ENCODE measurements at regions not wholly inside any gene's neighbourhood (a gene's known extent, or its start where the extent isn't known, plus 50 kb on each side); places are given as distances from the start of the nearest gene placed in this dataset.

GRCh38 chr20:11651138-11651537 is 266.6 kb upstream of the BTBD3 start:
- no peak for DNase-seq (ENCODE audit: insufficient read length, low spot score)
- no peak for FAIRE-seq
- TF ChIP-seq POU2F2 (IDR thresholded peaks at IDR 0.05; ENCODE audit: low read depth, low read length) (no peak), PAX5 (IDR thresholded peaks at IDR 0.05; ENCODE audit: insufficient read depth, low read length, severe bottlenecking) (no peak), POLR2AphosphoS5 (IDR thresholded peaks at IDR 0.05; ENCODE audit: low read depth, low read length) (no peak), TAF1 (IDR thresholded peaks at IDR 0.05; ENCODE audit: low read depth, low read length) (no peak), POLR2A (IDR thresholded peaks at IDR 0.05; ENCODE audit: low read depth, low read length) (no peak), SPI1 (IDR thresholded peaks at IDR 0.05; ENCODE audit: low read depth, low read length) (no peak)

- FAIRE-seq (no peak), DNase-seq (ENCODE audit: insufficient read length, low spot score) (no peak)
- TF ChIP-seq PAX5 (IDR thresholded peaks at IDR 0.05; ENCODE audit: insufficient read depth, low read length, severe bottlenecking) (no peak), POU2F2 (IDR thresholded peaks at IDR 0.05; ENCODE audit: low read depth, low read length) (no peak), POLR2AphosphoS5 (IDR thresholded peaks at IDR 0.05; ENCODE audit: low read depth, low read length) (no peak), POLR2A (IDR thresholded peaks at IDR 0.05; ENCODE audit: low read depth, low read length) (no peak), TAF1 (IDR thresholded peaks at IDR 0.05; ENCODE audit: low read depth, low read length) (no peak), SPI1 (IDR thresholded peaks at IDR 0.05; ENCODE audit: low read depth, low read length) (no peak)
Observed at GRCh38 chr20:11651647-11652046, 266.0 kb upstream of the BTBD3 start.

GRCh38 chr20:11652128-11652527 is 265.6 kb upstream of the BTBD3 start:
- DNase-seq (ENCODE audit: insufficient read length, low spot score) = no peak
- no peak for FAIRE-seq
- no peak for TF ChIP-seq SPI1 (IDR thresholded peaks at IDR 0.05; ENCODE audit: low read depth, low read length)
- no peak for TF ChIP-seq POLR2A (IDR thresholded peaks at IDR 0.05; ENCODE audit: low read depth, low read length)
- TF ChIP-seq POLR2AphosphoS5 (IDR thresholded peaks at IDR 0.05; ENCODE audit: low read depth, low read length) = no peak
- TF ChIP-seq POU2F2 (IDR thresholded peaks at IDR 0.05; ENCODE audit: low read depth, low read length) = no peak
- TF ChIP-seq PAX5 (IDR thresholded peaks at IDR 0.05; ENCODE audit: insufficient read depth, low read length, severe bottlenecking) = no peak
- no peak for TF ChIP-seq TAF1 (IDR thresholded peaks at IDR 0.05; ENCODE audit: low read depth, low read length)

GRCh38 chr20:11654766-11655165 is 262.9 kb upstream of the BTBD3 start:
- FAIRE-seq = no peak
- no peak for TF ChIP-seq PAX5 (IDR thresholded peaks at IDR 0.05; ENCODE audit: insufficient read depth, low read length, severe bottlenecking)
- DNase-seq (ENCODE audit: insufficient read length, low spot score) = no peak

- no peak for FAIRE-seq
- TF ChIP-seq POLR2A (IDR thresholded peaks at IDR 0.05; ENCODE audit: low read depth, low read length) (no peak), PAX5 (IDR thresholded peaks at IDR 0.05; ENCODE audit: insufficient read depth, low read length, severe bottlenecking) (no peak), POU2F2 (IDR thresholded peaks at IDR 0.05; ENCODE audit: low read depth, low read length) (no peak)
- no peak for DNase-seq (ENCODE audit: insufficient read length, low spot score)
Observed at GRCh38 chr20:11660673-11661072, 257.0 kb upstream of the BTBD3 start.

GRCh38 chr20:11671015-11671511 is 246.6 kb upstream of the BTBD3 start:
- FAIRE-seq = no peak
- no peak for TF ChIP-seq PAX5 (IDR thresholded peaks at IDR 0.05; ENCODE audit: insufficient read depth, low read length, severe bottlenecking)
- no peak for TF ChIP-seq POU2F2 (IDR thresholded peaks at IDR 0.05; ENCODE audit: low read depth, low read length)
- no peak for TF ChIP-seq SPI1 (IDR thresholded peaks at IDR 0.05; ENCODE audit: low read depth, low read length)
- TF ChIP-seq POLR2AphosphoS5 (IDR thresholded peaks at IDR 0.05; ENCODE audit: low read depth, low read length) = no peak
- no peak for TF ChIP-seq POLR2A (IDR thresholded peaks at IDR 0.05; ENCODE audit: low read depth, low read length)
- no peak for TF ChIP-seq TAF1 (IDR thresholded peaks at IDR 0.05; ENCODE audit: low read depth, low read length)
- DNase-seq (ENCODE audit: insufficient read length, low spot score) = no peak

GRCh38 chr20:11672959-11673358 is 244.7 kb upstream of the BTBD3 start:
- no peak for DNase-seq (ENCODE audit: insufficient read length, low spot score)
- no peak for FAIRE-seq
- no peak for TF ChIP-seq SPI1 (IDR thresholded peaks at IDR 0.05; ENCODE audit: low read depth, low read length)

- FAIRE-seq = no peak
- DNase-seq (ENCODE audit: insufficient read length, low spot score) = no peak
Observed at GRCh38 chr20:11675920-11676629, 241.6 kb upstream of the BTBD3 start.

GRCh38 chr20:11676630-11677287 is 240.9 kb upstream of the BTBD3 start:
- FAIRE-seq = no peak
- DNase-seq (ENCODE audit: insufficient read length, low spot score) = no peak
- TF ChIP-seq TAF1 (IDR thresholded peaks at IDR 0.05; ENCODE audit: low read depth, low read length) = no peak

More at GRCh38 chr20:11675920-11676629, 241.6 kb upstream of the BTBD3 start:
- no peak for TF ChIP-seq SPI1 (IDR thresholded peaks at IDR 0.05; ENCODE audit: low read depth, low read length)
- TF ChIP-seq PAX5 (IDR thresholded peaks at IDR 0.05; ENCODE audit: insufficient read depth, low read length, severe bottlenecking) = no peak
- TF ChIP-seq TAF1 (IDR thresholded peaks at IDR 0.05; ENCODE audit: low read depth, low read length) = no peak
- no peak for TF ChIP-seq POU2F2 (IDR thresholded peaks at IDR 0.05; ENCODE audit: low read depth, low read length)
- TF ChIP-seq POLR2A (IDR thresholded peaks at IDR 0.05; ENCODE audit: low read depth, low read length) = no peak
- no peak for TF ChIP-seq POLR2AphosphoS5 (IDR thresholded peaks at IDR 0.05; ENCODE audit: low read depth, low read length)

GRCh38 chr20:11677428-11677827 is 240.3 kb upstream of the BTBD3 start:
- FAIRE-seq = no peak
- DNase-seq (ENCODE audit: insufficient read length, low spot score) = no peak
- no peak for TF ChIP-seq POLR2AphosphoS5 (IDR thresholded peaks at IDR 0.05; ENCODE audit: low read depth, low read length)
- TF ChIP-seq POLR2A (IDR thresholded peaks at IDR 0.05; ENCODE audit: low read depth, low read length) = no peak
- no peak for TF ChIP-seq POU2F2 (IDR thresholded peaks at IDR 0.05; ENCODE audit: low read depth, low read length)
- TF ChIP-seq TAF1 (IDR thresholded peaks at IDR 0.05; ENCODE audit: low read depth, low read length) = no peak
- TF ChIP-seq PAX5 (IDR thresholded peaks at IDR 0.05; ENCODE audit: insufficient read depth, low read length, severe bottlenecking) = no peak
- TF ChIP-seq SPI1 (IDR thresholded peaks at IDR 0.05; ENCODE audit: low read depth, low read length) = no peak
